GM11168 (cell line): ENCODE measurements at regions not wholly inside any gene's neighbourhood (a gene's known extent, or its start where the extent isn't known, plus 50 kb on each side); places are given as distances from the start of the nearest gene placed in this dataset.

Experiments used
- in situ Hi-C: fragments of 300-500 bp; cut with MboI; formaldehyde crosslinking; loops from one replicate; pipeline ENCODE4 v1.12.0; 2022; ENCODE audit warnings: low sequenced_read_pairs; ENCODE audit not compliant: unreplicated experiment

GRCh38 chr1:164902491-164902890 lies 343.5 kb downstream of the PBX1 start:
- in situ Hi-C loops = no loop called here
